GM23338 (cell line): ENCODE measurements at regions not wholly inside any gene's neighbourhood (a gene's known extent, or its start where the extent isn't known, plus 50 kb on each side); places are given as distances from the start of the nearest gene placed in this dataset.

Source experiments
- ATAC-seq: fragments of 200-7000 bp; cut with Tn5 transposase; 3 replicates; pipeline ENCODE4 v1.9.1; 2020
- DNase-seq: peaks from one replicate; pipeline ENCODE4 v3.0.0-alpha.2; 2015; ENCODE audit warnings: low spot score
- H2AFZ ChIP-seq: fragments of 200-600 bp; sonication (generic); 2 replicates; pipeline ENCODE4 v1.8.0; 2016; ENCODE audit warnings: antibody characterized with exemption, mild to moderate bottlenecking, moderate library complexity
- H3F3A ChIP-seq: fragments of 200-600 bp; sonication (generic); replicated peaks from 2 replicates; pipeline ENCODE4 v1.8.0; 2017; ENCODE audit warnings: antibody characterized with exemption, mixed run types, low read depth
- H3K27ac ChIP-seq: fragments of 200-600 bp; sonication (generic); 2 replicates; pipeline ENCODE4 v1.6.1; 2016; ENCODE audit warnings: low read depth
- H3K27me3 ChIP-seq: fragments of 200-600 bp; sonication (generic); 2 replicates; pipeline ENCODE4 v1.8.0; 2016; ENCODE audit warnings: mild to moderate bottlenecking, mixed run types, moderate library complexity; ENCODE audit not compliant: insufficient read depth
- H3K36me3 ChIP-seq: fragments of 200-600 bp; sonication (generic); 2 replicates; pipeline ENCODE4 v1.8.0; 2016; ENCODE audit warnings: mild to moderate bottlenecking; ENCODE audit not compliant: insufficient read depth
- H3K4me1 ChIP-seq: fragments of 200-600 bp; sonication (generic); 2 replicates; pipeline ENCODE4 v1.8.0; 2016; ENCODE audit warnings: mild to moderate bottlenecking, moderate library complexity; ENCODE audit not compliant: insufficient read depth
- H3K4me2 ChIP-seq: fragments of 200-600 bp; sonication (generic); 2 replicates; pipeline ENCODE4 v1.7.1; 2017; ENCODE audit warnings: mixed run types
- H3K4me3 ChIP-seq: fragments of 200-600 bp; sonication (generic); 2 replicates; pipeline ENCODE4 v1.6.1; 2016; ENCODE audit warnings: mixed run types
- H3K79me2 ChIP-seq: fragments of 200-600 bp; sonication (generic); replicated peaks from 2 replicates; pipeline ENCODE4 v1.8.0; 2017; ENCODE audit warnings: mild to moderate bottlenecking; ENCODE audit not compliant: insufficient read depth
- H3K9me2 ChIP-seq: fragments of 200-600 bp; sonication (generic); 2 replicates; pipeline ENCODE4 v1.8.0; 2017; ENCODE audit not compliant: insufficient read depth
- H4K20me1 ChIP-seq: fragments of 200-600 bp; sonication (generic); replicated peaks from 2 replicates; pipeline ENCODE4 v1.8.0; 2017; ENCODE audit warnings: mild to moderate bottlenecking; ENCODE audit not compliant: insufficient read depth
- H3K27ac Mint-ChIP-seq: 2 replicates; pipeline ENCODE4 v1.8.0; 2020; ENCODE audit warnings: inconsistent platforms, mild to moderate bottlenecking, moderate library complexity, mixed read lengths
- H3K27me3 Mint-ChIP-seq: 3 replicates; pipeline ENCODE4 v1.8.0; 2022; ENCODE audit warnings: low read depth, mild to moderate bottlenecking, moderate library complexity, mixed read lengths, inconsistent platforms; ENCODE audit not compliant: insufficient read depth, poor library complexity
- H3K36me3 Mint-ChIP-seq: 3 replicates; pipeline ENCODE4 v1.8.0; 2021; ENCODE audit warnings: low read depth, mild to moderate bottlenecking, inconsistent platforms, moderate library complexity, mixed read lengths
- H3K4me1 Mint-ChIP-seq: 3 replicates; pipeline ENCODE4 v1.8.0; 2020; ENCODE audit warnings: mild to moderate bottlenecking, inconsistent platforms, mixed read lengths
- H3K4me3 Mint-ChIP-seq: 3 replicates; pipeline ENCODE4 v1.8.0; 2021; ENCODE audit warnings: moderate library complexity, mild to moderate bottlenecking, inconsistent platforms, mixed read lengths
- H3K9me3 Mint-ChIP-seq: 3 replicates; pipeline ENCODE4 v1.8.0; 2020; ENCODE audit warnings: moderate library complexity, mild to moderate bottlenecking, inconsistent platforms, mixed read lengths
- CREB1 ChIP-seq: fragments of 250-450 bp; sonication (Bioruptor Pico); IDR thresholded peaks from 2 replicates; pipeline ENCODE4 v1.5.0; 2020; ENCODE audit warnings: low read depth, mild to moderate bottlenecking, moderate library complexity
- CTCF ChIP-seq, 2 experiments: fragments of 200-600 bp in 1 of 2; sonication (generic) in 1 of 2; conservative IDR thresholded peaks; 2 replicates each; pipeline versions ENCODE4 v1.5.1 to v1.6.1; 2016 to 2017; ENCODE audit warnings: antibody characterized with exemption in 2 of 2, low read depth in 2 of 2, mild to moderate bottlenecking in 2 of 2, moderate library complexity in 1 of 2
- EZH2 ChIP-seq: fragments of 200-600 bp; sonication (generic); IDR thresholded peaks from one replicate; pipeline ENCODE4 v1.8.0; 2017; ENCODE audit warnings: antibody characterized with exemption, mild to moderate bottlenecking, low read depth; ENCODE audit not compliant: unreplicated experiment
- EZH2phosphoT487 ChIP-seq: fragments of 200-600 bp; sonication (generic); IDR thresholded peaks from one replicate; pipeline ENCODE4 v1.8.1; 2018; ENCODE audit warnings: antibody characterized with exemption; ENCODE audit not compliant: unreplicated experiment
- JUNB ChIP-seq: IDR thresholded peaks from one replicate; pipeline ENCODE4 v1.6.1; 2016; ENCODE audit warnings: antibody characterized with exemption; ENCODE audit not compliant: unreplicated experiment
- NANOG ChIP-seq: IDR thresholded peaks from 2 replicates; pipeline ENCODE4 v1.6.1; 2016; ENCODE audit warnings: antibody characterized with exemption, borderline replicate concordance
- POLR2AphosphoS5 ChIP-seq: IDR thresholded peaks from 2 replicates; pipeline ENCODE4 v1.6.1; 2016; ENCODE audit warnings: antibody characterized with exemption, low read depth
- REST ChIP-seq: IDR thresholded peaks from one replicate; pipeline ENCODE4 v1.6.1; 2018; ENCODE audit warnings: antibody characterized with exemption; ENCODE audit not compliant: unreplicated experiment
- STAT1 ChIP-seq: IDR thresholded peaks from one replicate; pipeline ENCODE4 v1.6.1; 2016; ENCODE audit warnings: antibody characterized with exemption; ENCODE audit not compliant: unreplicated experiment
- ZNF114 ChIP-seq: fragments of 250-450 bp; sonication (Bioruptor Pico); IDR thresholded peaks from 2 replicates; pipeline ENCODE4 v1.5.0; 2020; ENCODE audit warnings: mild to moderate bottlenecking, moderate library complexity
- ZNF331 ChIP-seq: fragments of 250-450 bp; sonication (Bioruptor Pico); IDR thresholded peaks from 2 replicates; pipeline ENCODE4 v1.5.0; 2020; ENCODE audit warnings: low read depth, mild to moderate bottlenecking, moderate library complexity
- ZNF462 ChIP-seq: fragments of 250-450 bp; sonication (Bioruptor Pico); IDR thresholded peaks from 2 replicates; pipeline ENCODE4 v1.5.0; 2020; ENCODE audit warnings: mild to moderate bottlenecking, moderate library complexity
- TF ChIP-seq, protein P1 (sequence below): IDR thresholded peaks from 2 replicates; pipeline ENCODE4 v1.6.1; 2016; ENCODE audit warnings: antibody characterized with exemption

DNA sequence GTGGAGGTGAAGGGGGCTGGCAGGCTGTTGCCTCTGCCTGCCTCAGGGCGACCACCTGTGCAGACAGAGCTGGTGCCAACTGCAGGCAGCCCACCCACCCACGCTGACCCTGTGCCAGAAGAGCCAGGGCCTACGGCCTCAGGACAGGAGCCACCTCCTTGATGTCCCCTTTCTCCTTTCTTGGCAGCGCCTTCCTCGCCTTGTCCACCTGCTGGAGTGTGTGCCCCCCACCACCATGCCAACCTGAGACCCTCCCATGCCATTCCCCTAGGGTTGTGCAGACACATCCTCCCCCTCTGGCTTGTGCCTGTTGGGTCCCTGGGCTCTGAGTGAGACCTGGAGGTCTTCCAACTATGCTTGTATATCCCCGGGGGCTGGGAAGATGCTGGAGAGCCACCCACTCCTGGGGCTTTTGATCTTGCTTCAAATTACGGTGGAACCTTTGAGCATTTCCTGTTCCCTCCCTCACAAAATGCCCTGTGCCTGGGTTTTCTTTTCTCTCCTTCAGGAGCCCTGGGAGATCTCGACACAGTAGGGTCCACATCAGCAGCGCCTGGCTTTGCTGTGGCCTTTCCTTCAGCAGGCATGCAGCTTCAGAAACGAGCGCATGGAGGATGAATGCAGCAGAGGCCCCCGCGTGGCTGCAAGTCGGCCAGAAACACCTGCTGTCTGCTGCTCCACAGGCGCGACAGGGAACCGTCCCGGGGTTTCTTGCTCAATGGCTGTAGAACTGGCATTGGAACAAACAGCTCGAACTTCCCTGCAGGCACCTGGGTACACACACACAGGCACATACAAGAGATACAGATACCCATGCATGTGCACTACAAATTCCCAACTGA, 65.9 kb upstream of the SH3RF3 start:
- Histone ChIP-seq H3K36me3 (no peaks in the 10 kb centered on the region), H3K27ac (no peak overlapping the region), H2AFZ (peak overlapping the region; percentile 74; the same call in 1 of the 2 replicates), H3K27me3 (no peaks in the 10 kb centered on the region), H3K79me2 (no peaks in the 10 kb centered on the region), H3K4me1 (no peaks in the 10 kb centered on the region; the same call in 1 of the 2 replicates), H3F3A (no peaks in the 10 kb centered on the region), H3K4me3 (no peak overlapping the region), H3K9me2 (no peaks in the 10 kb centered on the region), H3K4me2 (no peak overlapping the region), H4K20me1 (no peaks in the 10 kb centered on the region)
- peaks cover 23% of the 10 kb centered on the region for H3K4me1 Mint-ChIP-seq
- ATAC-seq: peak; percentile 42
- no peak overlapping the region for H3K27ac Mint-ChIP-seq
- no peak overlapping the region; the same call in 2 of the 3 replicates for H3K4me3 Mint-ChIP-seq
- no peaks in the 10 kb centered on the region for H3K9me3 Mint-ChIP-seq
- H3K27me3 Mint-ChIP-seq: no peaks in the 10 kb centered on the region
- TF ChIP-seq ZNF331: no peak
- TF ChIP-seq POLR2AphosphoS5: no peak
- no peak for TF ChIP-seq JUNB
- no peak for TF ChIP-seq EZH2
- no peak for TF ChIP-seq CTCF (conservative IDR thresholded peaks at IDR 0.05; ENCODE audit: low read depth in 2 of 2)
- no peak for TF ChIP-seq ZNF114 (CRISPR knock-in tag)
- TF ChIP-seq, protein P1, sequence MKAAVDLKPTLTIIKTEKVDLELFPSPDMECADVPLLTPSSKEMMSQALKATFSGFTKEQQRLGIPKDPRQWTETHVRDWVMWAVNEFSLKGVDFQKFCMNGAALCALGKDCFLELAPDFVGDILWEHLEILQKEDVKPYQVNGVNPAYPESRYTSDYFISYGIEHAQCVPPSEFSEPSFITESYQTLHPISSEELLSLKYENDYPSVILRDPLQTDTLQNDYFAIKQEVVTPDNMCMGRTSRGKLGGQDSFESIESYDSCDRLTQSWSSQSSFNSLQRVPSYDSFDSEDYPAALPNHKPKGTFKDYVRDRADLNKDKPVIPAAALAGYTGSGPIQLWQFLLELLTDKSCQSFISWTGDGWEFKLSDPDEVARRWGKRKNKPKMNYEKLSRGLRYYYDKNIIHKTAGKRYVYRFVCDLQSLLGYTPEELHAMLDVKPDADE: no peak
- no peak for TF ChIP-seq NANOG
- no peak for TF ChIP-seq EZH2phosphoT487
- TF ChIP-seq STAT1: no peak
- TF ChIP-seq REST: no peak
- no peak for TF ChIP-seq CREB1 (CRISPR knock-in tag)
- no peak for TF ChIP-seq ZNF462 (CRISPR knock-in tag)
- H3K36me3 Mint-ChIP-seq: no peaks in the 10 kb centered on the region
- peak; percentile 33 for DNase-seq
